ENCODE measurements at regions not wholly inside any gene's neighbourhood (a gene's known extent, or its start where the extent isn't known, plus 50 kb on each side); places are given as distances from the start of the nearest gene placed in this dataset.

- Histone ChIP-seq H3K9me3 (replicated peaks; ENCODE audit: control insufficient read depth, insufficient read depth, low read depth, low read length) (no peaks in the 10 kb centered on the region), H3K9me1 (ENCODE audit: control insufficient read depth, insufficient read depth, low read length) (no peaks in the 10 kb centered on the region), H3K27me3 (ENCODE audit: control insufficient read depth in 2 of 2, insufficient read depth in 2 of 2, low read length in 2 of 2) (no peaks in the 10 kb centered on the region), H3K4me2 (ENCODE audit: insufficient read depth, low read length) (no peak overlapping the region), H3K27ac (ENCODE audit: extremely low read depth, low read depth, low read length) (no peak overlapping the region), H2AFZ (ENCODE audit: low read depth, low read length) (no peak overlapping the region), H3K79me2 (ENCODE audit: control insufficient read depth, insufficient read depth, low read length) (no peaks in the 10 kb centered on the region), H3K36me3 (ENCODE audit: control insufficient read depth, insufficient read depth, low read length) (no peaks in the 10 kb centered on the region), H3K4me3 (no peak overlapping the region), H3K4me1 (replicated peaks in 1 of 2; ENCODE audit: control insufficient read depth in 2 of 2, insufficient read depth in 2 of 2, low read length in 2 of 2) (peaks cover 4 to 26% of the 10 kb centered on the region in 2 experiments), H4K20me1 (replicated peaks; ENCODE audit: control insufficient read depth, insufficient read depth, low read length) (no peaks in the 10 kb centered on the region), H3K9ac (ENCODE audit: insufficient read depth in 1 of 2, low read depth in 2 of 2, low read length in 2 of 2) (no peak overlapping the region)
- FAIRE-seq (no peak), DNase-seq (ENCODE audit: extremely low read depth in 1 of 4, low spot score in 3 of 4) (no peak), ATAC-seq (no peak)
- POLR2A ChIA-PET, result interaction anchor here (1.2 to 2.3 kb wide), 2 partner anchors 11 to 23 kb away, joined by 4 to 8 read pairs; no protein-coding TSS in a partner anchor
- CTCF ChIA-PET (ENCODE audit: low intra/inter-chr PET ratio), result no interaction called here
- BruUV-seq (replicated peaks), result no TSS peak
- TF ChIP-seq ATF3 (IDR thresholded peaks at IDR 0.05) (no peak), ATF3 (CRISPR knock-in tag; conservative IDR thresholded peaks at IDR 0.05) (no peak), ZBTB49 (CRISPR knock-in tag; IDR thresholded peaks at IDR 0.05; ENCODE audit: borderline replicate concordance) (no peak), ZNF124 (CRISPR knock-in tag; IDR thresholded peaks at IDR 0.05) (no peak), POLR2AphosphoS5 (IDR thresholded peaks at IDR 0.05; ENCODE audit: control insufficient read depth, insufficient read depth, low read depth, low read length) (no peak), TRIM25 (IDR thresholded peaks at IDR 0.05; ENCODE audit: borderline replicate concordance) (no peak), ATF1 (CRISPR knock-in tag; IDR thresholded peaks at IDR 0.05) (no peak), ATF1 (tag; IDR thresholded peaks at IDR 0.05) (no peak), HNRNPH1 (optimal IDR thresholded peaks at IDR 0.05; ENCODE audit: low read depth, low read length) (no peak), ZNF354B (CRISPR knock-in tag; IDR thresholded peaks at IDR 0.05) (no peak), CHD1 (IDR thresholded peaks at IDR 0.05; ENCODE audit: low read length) (no peak), RAD51 (IDR thresholded peaks at IDR 0.05; ENCODE audit: borderline replicate concordance, low read depth) (no peak)
- TF ChIP-seq, protein P1, sequence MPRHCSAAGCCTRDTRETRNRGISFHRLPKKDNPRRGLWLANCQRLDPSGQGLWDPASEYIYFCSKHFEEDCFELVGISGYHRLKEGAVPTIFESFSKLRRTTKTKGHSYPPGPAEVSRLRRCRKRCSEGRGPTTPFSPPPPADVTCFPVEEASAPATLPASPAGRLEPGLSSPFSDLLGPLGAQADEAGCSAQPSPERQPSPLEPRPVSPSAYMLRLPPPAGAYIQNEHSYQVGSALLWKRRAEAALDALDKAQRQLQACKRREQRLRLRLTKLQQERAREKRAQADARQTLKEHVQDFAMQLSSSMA (CRISPR knock-in tag; IDR thresholded peaks at IDR 0.05), result no peak
- TF ChIP-seq, protein P2, sequence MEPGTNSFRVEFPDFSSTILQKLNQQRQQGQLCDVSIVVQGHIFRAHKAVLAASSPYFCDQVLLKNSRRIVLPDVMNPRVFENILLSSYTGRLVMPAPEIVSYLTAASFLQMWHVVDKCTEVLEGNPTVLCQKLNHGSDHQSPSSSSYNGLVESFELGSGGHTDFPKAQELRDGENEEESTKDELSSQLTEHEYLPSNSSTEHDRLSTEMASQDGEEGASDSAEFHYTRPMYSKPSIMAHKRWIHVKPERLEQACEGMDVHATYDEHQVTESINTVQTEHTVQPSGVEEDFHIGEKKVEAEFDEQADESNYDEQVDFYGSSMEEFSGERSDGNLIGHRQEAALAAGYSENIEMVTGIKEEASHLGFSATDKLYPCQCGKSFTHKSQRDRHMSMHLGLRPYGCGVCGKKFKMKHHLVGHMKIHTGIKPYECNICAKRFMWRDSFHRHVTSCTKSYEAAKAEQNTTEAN (CRISPR knock-in tag; IDR thresholded peaks at IDR 0.05), result no peak
- intact Hi-C loops (cut with micrococcal nuclease) (no loop called here), in situ Hi-C loops (cut with MboI) (no loop called here)
Observed at GRCh38 chr3:170754311-170754693, 115.7 kb downstream of the RPL22L1 start.

All from K562 (cell line).